ENCODE measurements at regions not wholly inside any gene's neighbourhood (a gene's known extent, or its start where the extent isn't known, plus 50 kb on each side); places are given as distances from the start of the nearest gene placed in this dataset.
"Not testable (repeated sequence)": the region's sequence is repeated elsewhere in the genome, so short reads cannot be mapped to it uniquely, and the experiment has no call there.

GRCh38 chr4:93918856-93919255 lies 90.3 kb downstream of the ATOH1 start:
- H3K4me1 ChIP-seq (ENCODE audit: insufficient read depth, low read length, poor library complexity, severe bottlenecking) = no peaks in the 10 kb centered on the region
- H3F3A ChIP-seq (ENCODE audit: low read depth) = no peaks in the 10 kb centered on the region
- no peak overlapping the region for H3K4me2 ChIP-seq (ENCODE audit: low read depth, low read length, poor library complexity, severe bottlenecking)
- H4K20me1 ChIP-seq (ENCODE audit: insufficient read depth, low read length, poor library complexity, severe bottlenecking) = no peaks in the 10 kb centered on the region
- TF ChIP-seq EZH2phosphoT487 (IDR thresholded peaks at IDR 0.05; ENCODE audit: borderline replicate concordance) (no peak), CTCF (conservative IDR thresholded peaks at IDR 0.05; ENCODE audit: low read length) (no peak)
- H3K27me3 ChIP-seq (ENCODE audit: insufficient read depth, low read length, poor library complexity, severe bottlenecking) = no peaks in the 10 kb centered on the region
- H3K9me3 ChIP-seq (ENCODE audit: insufficient read depth, low read depth, low read length) = no peaks in the 10 kb centered on the region
- H3K79me2 ChIP-seq (ENCODE audit: insufficient read depth, low read length) = no peaks in the 10 kb centered on the region
- no peak overlapping the region for H2AFZ ChIP-seq (ENCODE audit: low read length)
- no peaks in the 10 kb centered on the region for H3K9me2 ChIP-seq (replicated peaks; ENCODE audit: low read depth, low read length)
- H3K9ac ChIP-seq (ENCODE audit: low read depth, low read length, poor library complexity, severe bottlenecking) = no peak overlapping the region
- H3K4me3 ChIP-seq (ENCODE audit: low read length, poor library complexity, severe bottlenecking) = no peak overlapping the region
- H3K36me3 ChIP-seq (ENCODE audit: insufficient read depth, low read length) = no peaks in the 10 kb centered on the region

- H3K4me2 ChIP-seq (ENCODE audit: low read depth, low read length, poor library complexity, severe bottlenecking); H3K9me2 ChIP-seq (replicated peaks; ENCODE audit: low read depth, low read length); H4K20me1 ChIP-seq (ENCODE audit: insufficient read depth, low read length, poor library complexity, severe bottlenecking); H3K27me3 ChIP-seq (ENCODE audit: insufficient read depth, low read length, poor library complexity, severe bottlenecking); H3K4me3 ChIP-seq (ENCODE audit: low read length, poor library complexity, severe bottlenecking); H3K4me1 ChIP-seq (ENCODE audit: insufficient read depth, low read length, poor library complexity, severe bottlenecking); H3F3A ChIP-seq (ENCODE audit: low read depth); H2AFZ ChIP-seq (ENCODE audit: low read length); H3K9ac ChIP-seq (ENCODE audit: low read depth, low read length, poor library complexity, severe bottlenecking); H3K9me3 ChIP-seq (ENCODE audit: insufficient read depth, low read depth, low read length); H3K36me3 ChIP-seq (ENCODE audit: insufficient read depth, low read length); H3K79me2 ChIP-seq (ENCODE audit: insufficient read depth, low read length): not testable (repeated sequence)
Observed at GRCh38 chr4:93923570-93923969, 95.0 kb downstream of the ATOH1 start.

GRCh38 chr4:93947286-93947685 lies 118.7 kb downstream of the ATOH1 start:
- Histone ChIP-seq H3K9me2 (replicated peaks; ENCODE audit: low read depth, low read length) (no peaks in the 10 kb centered on the region), H3K27me3 (ENCODE audit: insufficient read depth, low read length, poor library complexity, severe bottlenecking) (no peaks in the 10 kb centered on the region), H3K4me1 (ENCODE audit: insufficient read depth, low read length, poor library complexity, severe bottlenecking) (no peaks in the 10 kb centered on the region), H3K9ac (ENCODE audit: low read depth, low read length, poor library complexity, severe bottlenecking) (no peak overlapping the region), H3K4me3 (ENCODE audit: low read length, poor library complexity, severe bottlenecking) (no peak overlapping the region), H3F3A (ENCODE audit: low read depth) (no peaks in the 10 kb centered on the region), H3K79me2 (ENCODE audit: insufficient read depth, low read length) (no peaks in the 10 kb centered on the region), H3K4me2 (ENCODE audit: low read depth, low read length, poor library complexity, severe bottlenecking) (no peak overlapping the region), H2AFZ (ENCODE audit: low read length) (no peak overlapping the region), H4K20me1 (ENCODE audit: insufficient read depth, low read length, poor library complexity, severe bottlenecking) (no peaks in the 10 kb centered on the region), H3K36me3 (ENCODE audit: insufficient read depth, low read length) (no peaks in the 10 kb centered on the region), H3K9me3 (ENCODE audit: insufficient read depth, low read depth, low read length) (no peaks in the 10 kb centered on the region)
- no peak for TF ChIP-seq CTCF (conservative IDR thresholded peaks at IDR 0.05; ENCODE audit: low read length)
- no peak for TF ChIP-seq EZH2phosphoT487 (IDR thresholded peaks at IDR 0.05; ENCODE audit: borderline replicate concordance)

- not testable (repeated sequence) for H3K4me3 ChIP-seq (ENCODE audit: low read length, poor library complexity, severe bottlenecking); H3K4me2 ChIP-seq (ENCODE audit: low read depth, low read length, poor library complexity, severe bottlenecking); H3K9ac ChIP-seq (ENCODE audit: low read depth, low read length, poor library complexity, severe bottlenecking); H3K9me2 ChIP-seq (replicated peaks; ENCODE audit: low read depth, low read length); H3K9me3 ChIP-seq (ENCODE audit: insufficient read depth, low read depth, low read length); H3K36me3 ChIP-seq (ENCODE audit: insufficient read depth, low read length); H3K79me2 ChIP-seq (ENCODE audit: insufficient read depth, low read length); H4K20me1 ChIP-seq (ENCODE audit: insufficient read depth, low read length, poor library complexity, severe bottlenecking); H2AFZ ChIP-seq (ENCODE audit: low read length); H3F3A ChIP-seq (ENCODE audit: low read depth); H3K4me1 ChIP-seq (ENCODE audit: insufficient read depth, low read length, poor library complexity, severe bottlenecking); H3K27me3 ChIP-seq (ENCODE audit: insufficient read depth, low read length, poor library complexity, severe bottlenecking)
Observed at GRCh38 chr4:93950239-93950638, 121.7 kb downstream of the ATOH1 start.

All from Loucy (cell line).